HG03520 (cell line): ENCODE measurements at regions not wholly inside any gene's neighbourhood (a gene's known extent, or its start where the extent isn't known, plus 50 kb on each side); places are given as distances from the start of the nearest gene placed in this dataset.

Experiments used
- ATAC-seq: cut with Tn5 transposase; IDR thresholded peaks from one replicate; pipeline ENCODE4 v1.9.1; 2021; ENCODE audit warnings: mild to moderate bottlenecking, moderate library complexity; ENCODE audit not compliant: unreplicated experiment

DNA sequence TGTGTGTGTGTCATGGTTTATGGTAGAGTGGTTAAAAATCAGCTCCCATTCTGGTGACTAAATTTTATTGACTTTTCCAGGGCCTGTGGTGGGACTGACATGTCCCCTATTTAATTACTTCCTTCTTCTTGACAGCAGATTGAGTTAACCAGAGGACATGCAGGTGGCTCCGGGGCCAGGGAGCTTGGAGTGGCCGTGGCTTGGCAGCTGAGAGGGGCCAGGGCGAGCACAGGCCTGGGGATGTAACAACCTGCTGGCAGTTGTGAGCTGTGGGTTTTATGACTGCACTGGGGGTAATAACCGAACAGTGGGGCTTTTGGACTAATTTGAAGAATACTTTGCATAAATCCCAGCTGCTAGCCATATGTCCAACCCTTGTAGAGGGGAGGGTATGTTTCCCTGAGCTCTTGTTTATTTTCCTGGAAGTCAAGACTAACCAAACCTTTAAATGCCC is 186.0 kb downstream of the MID1IP1 start:
- ATAC-seq = no peak

DNA sequence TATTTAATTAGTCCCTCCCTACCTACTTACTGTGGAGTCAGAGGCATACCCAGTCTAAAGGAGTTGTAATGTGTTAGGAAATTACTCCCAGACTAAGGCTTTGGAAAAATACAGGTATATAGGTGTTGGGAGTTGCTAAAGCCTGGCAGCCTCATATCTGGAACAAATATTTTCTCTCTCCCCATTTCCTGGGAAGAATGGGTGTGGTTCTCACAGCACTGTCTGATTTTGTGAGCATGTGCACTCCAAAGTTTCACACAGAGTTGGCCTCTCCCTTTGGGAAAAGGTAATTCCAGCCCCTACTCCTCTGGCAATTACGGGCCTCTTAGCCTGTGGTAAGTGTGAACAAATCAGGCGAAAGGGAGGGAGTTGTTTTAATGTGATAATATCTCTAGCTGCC is 187.0 kb downstream of the MID1IP1 start:
- ATAC-seq = no peak

DNA sequence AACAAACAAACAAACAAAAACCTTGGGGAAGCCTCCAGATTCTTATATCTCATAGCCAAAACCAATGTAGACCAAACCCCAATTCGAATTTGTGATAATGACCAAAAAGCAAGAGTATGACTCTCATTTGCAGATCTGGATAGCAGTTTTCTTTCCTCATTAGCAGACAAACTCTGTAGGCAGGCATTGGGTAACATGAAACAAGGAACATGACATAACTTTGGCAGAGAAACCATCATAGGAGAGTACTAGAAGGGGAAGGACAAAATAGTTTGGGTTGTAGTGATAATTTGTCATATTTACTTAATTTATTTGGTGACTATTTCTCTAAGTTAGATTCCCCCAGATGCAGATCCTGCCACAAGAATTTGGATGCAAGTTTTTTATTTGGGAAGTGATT is 187.8 kb downstream of the MID1IP1 start:
- ATAC-seq = no peak

DNA sequence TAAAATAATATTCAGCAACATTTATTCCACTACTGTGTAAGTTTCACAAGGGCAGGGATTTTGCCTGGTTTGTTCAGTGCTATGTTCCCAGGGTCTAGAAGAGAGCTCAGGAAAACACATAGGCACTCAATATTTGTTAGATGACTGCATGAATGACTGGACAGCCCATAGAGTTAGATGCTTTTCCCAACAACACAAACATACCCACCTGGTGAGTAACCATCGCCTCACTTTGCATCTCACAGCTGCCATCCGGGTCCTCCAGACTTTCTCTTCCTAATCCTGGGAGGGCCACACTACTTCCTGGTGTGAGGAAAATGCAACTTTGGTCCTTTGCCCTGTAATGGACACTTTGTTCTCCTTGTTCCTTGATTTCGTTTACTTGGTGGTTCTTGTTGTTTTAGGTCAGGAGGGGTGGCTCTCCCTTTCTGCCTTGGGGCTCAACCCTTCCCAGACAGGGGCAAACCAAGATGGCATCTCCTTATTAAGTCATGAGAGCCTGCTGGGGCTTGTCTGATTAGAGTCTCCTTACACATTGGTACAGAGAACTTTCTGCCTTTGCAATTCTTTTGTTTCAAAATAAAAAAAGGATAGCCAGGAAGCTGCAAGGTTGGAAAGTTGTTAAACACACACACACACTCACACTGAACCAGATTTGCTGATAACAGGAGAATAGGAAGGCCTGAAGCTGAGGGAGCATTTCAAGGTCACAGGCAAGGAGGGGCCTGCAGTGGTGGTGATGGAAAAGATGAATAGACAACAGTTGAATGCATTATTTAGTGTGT is 190.6 kb downstream of the MID1IP1 start:
- no peak for ATAC-seq

DNA sequence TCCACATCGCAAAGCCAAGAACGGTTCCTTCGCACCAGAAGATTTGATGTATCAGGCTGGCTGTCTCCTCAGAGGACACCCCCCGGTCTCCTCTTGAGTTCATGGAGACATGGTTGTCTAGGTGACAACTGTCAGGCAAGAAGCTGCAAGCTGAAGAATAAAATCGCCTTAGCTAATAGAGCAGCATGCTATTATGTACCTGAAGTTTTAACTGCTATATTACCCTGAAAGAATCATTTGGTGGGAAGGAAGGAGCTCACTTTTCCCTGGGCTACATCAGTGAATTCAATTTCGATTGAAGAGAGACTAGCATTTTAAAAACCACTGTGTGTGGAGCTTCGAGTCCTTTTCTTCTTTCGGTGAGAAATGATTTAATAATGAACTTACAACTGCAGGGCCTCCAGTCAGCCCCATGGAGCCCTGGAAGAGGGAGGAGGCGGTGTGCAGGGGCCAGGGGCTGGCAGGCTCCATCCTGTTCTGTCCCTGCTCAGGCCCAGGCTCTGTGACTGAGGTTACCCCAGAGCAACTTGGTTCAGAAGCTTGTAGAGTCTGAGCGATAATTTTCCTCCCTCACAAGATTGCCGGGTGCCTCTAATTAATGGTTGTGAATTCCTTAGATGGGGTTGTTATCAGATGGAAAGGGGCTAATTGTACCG is 191.3 kb downstream of the MID1IP1 start:
- ATAC-seq = no peak

DNA sequence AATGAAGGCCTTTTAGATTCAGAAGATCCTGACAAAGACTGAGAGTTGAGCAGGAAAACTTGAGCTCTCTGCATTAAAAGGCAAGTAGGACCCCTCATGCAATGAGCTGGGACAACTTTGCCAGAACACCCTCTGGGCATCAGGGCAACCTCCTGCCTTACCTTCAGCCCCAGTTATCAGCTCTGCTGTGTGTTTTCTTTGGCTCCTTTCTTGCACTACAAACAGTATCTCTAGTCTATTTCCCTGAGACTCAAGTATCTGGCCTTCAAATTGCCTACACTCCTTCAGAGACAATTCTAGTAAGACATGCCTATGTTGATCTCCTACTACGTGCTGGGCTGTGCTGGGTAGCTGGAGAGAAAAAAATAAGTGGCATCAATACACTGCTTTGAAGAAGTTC is 192.2 kb downstream of the MID1IP1 start:
- ATAC-seq = no peak

DNA sequence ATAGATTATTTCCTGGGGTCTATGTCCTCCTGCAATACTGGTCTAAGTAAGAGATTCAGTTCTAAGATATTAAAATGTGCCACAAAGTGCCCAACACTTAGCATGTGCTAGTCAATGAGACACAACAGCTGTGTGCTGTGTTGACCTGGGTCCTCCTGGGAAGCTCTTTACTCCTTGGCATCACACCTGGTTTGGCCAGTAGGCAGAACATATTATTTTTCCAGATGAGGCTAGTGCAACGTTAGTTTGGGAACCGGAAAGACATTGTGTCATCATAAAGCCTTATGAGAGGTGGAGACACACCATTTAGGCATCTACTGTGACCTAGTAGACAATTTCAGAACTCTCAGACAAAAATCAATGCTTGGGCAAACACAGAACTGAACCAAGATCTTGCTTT is 197.8 kb downstream of the MID1IP1 start:
- ATAC-seq = no peak

DNA sequence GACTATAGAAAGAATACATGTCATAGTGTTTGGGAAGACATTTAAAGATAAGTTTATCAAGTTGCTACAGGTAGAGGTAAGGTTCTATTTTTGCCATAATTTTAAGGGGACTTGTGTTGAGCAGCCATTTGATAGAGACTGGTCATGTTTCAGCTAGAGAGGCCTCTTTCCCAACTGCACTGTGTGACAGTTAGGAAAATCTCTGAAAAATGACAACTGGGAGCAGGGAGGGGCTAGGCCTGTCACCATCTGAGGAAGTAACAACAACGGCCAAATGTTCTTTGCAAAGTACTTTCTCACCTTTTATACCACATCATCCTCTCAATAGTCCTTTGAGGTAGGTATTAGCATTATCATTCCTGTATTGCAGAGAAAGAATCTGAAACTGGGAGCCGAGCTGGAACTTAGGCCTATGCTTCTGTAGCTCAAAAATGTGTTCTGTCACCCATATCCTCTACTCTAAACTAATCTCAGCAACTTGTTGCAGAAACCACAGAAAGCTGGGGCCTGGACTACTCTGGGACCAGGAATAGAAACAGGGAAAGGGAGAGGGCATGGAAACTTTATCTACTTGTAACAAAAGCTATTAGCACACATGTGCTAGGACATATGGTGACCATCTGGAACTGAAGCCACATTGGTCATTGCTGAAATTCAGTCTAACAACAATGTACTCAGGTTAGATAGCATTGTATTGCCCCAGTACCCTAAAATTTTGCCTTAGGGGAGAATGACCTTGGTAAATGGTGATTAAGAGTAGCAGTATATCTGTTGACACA is 198.9 kb downstream of the MID1IP1 start:
- ATAC-seq = no peak

DNA sequence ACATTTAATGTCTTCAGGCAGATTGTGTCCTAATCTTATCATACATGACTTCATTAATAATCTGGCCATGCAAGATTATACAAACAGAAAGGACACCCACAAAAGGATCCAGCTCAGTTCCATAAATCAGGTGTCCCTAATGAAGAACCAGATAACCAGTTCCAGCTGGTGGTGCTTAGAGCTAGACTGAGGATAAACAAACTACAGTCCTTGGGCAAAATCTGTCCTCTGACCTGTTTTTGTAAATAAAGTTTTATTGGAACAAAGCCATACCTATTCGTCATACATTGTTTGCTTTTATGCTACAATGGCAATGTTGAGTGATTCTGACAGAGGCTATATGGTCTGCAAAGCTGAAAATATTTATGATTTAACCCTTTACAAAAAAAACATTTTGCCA is 199.5 kb downstream of the MID1IP1 start:
- ATAC-seq = no peak

DNA sequence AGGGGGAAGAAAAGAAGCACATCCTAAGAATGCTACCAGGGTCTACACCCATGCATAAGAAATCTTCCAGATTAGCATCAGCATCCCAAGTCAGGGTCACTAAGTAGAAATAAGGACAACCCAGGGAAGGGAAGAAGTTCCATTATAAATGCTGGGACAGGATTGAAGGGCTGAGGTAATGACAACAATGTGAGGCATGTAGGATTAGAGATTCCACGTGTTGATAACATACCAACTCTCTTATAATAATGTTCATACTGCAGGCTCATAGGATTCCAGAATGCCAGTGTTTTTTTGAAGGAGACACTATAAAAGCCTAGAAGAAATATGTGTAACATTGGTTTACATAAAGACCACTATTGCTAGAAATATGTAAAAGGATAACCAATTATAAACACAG is 201.2 kb downstream of the MID1IP1 start:
- no peak for ATAC-seq

DNA sequence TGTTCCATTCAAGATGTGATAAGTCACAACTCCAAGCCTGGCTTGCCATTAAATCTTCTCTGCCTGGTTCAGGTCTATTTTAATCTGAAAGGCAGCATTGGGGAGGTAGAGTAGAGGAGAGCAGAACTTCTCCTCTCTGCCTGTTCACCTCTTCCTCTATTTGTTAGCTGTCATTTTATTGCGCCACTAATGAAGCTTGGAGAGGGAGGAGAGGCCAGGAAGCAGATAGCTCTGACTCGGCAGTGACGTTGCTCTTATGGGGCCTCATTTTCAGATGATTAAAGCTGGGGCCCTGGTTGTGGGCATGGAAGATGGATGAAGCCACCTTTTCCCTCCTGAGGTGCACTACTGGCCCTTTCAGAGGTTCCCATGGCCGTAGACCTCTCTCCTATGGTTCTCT is 207.3 kb downstream of the MID1IP1 start:
- no peak for ATAC-seq

DNA sequence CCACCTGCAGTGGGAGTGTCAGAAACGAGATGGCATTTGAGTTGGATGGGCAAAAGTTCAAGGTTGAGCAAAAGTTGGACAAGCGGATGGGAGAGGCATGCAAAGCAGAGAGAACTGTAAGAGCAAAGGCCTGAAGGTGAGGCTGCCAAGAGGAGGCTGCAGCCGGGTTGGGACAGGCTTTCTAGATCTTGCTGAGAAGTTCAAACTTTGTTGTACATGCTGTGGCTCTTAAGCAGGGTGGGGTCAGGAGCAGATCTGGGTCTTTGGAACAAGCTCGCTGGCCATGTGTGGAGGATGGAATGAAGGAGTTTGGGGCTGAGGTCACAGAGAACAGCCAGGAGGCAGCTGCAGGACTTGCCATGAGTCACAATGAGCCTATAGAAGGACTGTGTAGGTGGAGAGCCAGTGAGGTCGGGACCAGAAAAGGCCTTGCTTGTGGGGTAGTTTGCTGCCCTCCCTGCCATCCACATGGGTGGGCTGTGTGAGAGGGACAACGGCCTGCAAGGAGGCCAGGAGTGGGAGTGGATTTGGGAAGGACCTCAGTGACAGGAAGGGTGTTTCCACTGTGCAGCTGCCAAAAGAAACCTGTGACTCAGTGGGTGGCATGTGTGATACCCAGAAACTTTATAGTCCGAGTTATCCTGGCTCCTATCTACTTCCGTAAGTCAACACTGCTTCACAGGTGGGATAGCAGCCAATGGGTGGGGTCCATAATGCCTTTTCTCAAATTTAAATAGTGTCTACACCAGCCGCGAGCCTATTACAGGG is 210.4 kb downstream of the MID1IP1 start:
- ATAC-seq = no peak

DNA sequence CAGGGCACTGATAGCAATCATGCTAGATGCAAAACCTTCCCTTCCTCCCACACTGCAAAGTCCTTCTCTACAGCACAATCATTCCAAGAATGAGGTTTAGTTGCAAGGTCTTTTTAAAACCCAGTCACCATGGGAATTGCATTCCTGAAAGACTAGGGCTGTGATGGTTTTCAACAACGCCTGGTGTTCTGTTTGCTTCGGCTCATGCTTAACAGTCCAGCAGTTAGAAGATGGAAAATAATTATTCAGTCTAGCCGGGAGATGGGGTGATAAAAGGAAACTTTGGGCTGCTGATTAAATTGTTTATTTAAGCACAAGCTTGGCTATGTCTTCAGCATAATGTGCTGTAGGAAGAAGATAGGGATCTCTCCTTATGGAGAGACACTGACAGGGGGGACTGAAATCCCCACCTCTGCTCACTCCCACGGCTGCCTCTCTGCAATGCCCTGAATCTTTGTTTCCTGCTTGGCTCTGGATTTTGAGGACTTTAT is 211.4 kb downstream of the MID1IP1 start:
- ATAC-seq = no peak

DNA sequence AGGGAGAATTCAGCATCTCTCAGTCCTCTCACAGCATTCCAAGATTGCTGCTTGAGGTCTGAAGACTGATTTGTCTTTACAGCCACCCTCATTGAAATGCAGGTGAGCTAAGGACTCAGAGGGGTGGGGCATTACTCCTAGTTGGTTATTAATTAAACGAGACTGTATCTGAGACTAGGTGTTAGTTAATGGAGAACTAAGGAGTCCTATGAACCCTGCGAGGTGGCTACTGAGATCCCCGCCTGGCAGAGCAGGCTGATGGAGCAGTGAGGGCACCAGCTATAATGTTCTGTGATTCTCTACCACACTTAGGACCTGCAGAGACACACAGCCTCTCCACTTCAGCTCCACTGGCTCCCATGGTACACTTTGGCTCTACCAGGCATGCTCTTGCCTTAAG is 215.3 kb downstream of the MID1IP1 start:
- no peak for ATAC-seq

DNA sequence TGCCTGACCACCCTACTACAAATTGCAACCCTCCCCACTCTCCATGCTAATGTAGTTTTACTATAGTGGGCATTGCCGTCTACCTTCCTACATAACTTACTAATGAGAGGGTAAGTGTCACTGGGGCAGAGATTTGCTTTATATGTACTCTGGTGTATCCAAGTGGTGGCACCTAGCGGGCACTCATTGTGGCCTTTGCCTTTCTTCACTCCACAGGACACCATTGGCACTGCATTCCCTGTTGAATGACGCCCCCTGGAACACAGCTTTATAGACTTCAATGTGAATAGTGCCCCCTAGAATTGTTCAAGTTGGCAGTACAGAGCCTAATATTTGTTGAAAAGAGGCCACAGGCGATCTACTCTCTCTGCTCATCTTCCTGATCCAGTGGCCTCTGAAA is 215.8 kb downstream of the MID1IP1 start:
- no peak for ATAC-seq

DNA sequence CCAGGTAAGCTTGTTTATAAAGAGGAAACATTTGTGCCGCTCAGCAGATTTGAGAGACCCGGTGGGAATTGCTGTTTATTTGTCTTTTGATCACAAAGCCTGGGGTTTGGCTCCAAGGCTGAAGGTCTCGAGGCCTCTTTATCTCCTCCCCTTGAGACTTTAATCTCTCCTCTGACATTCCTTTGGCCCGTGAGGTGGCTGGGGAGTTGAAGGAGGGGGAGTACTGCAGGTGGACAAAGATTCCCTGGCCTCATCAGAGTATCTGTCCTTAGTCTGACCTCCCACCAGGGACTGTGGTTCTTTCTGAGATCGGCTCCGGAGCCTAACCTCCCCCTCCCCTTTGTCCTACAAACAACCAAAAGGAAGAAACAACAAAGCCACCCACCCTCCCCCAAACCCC is 216.5 kb downstream of the MID1IP1 start:
- ATAC-seq = no peak

DNA sequence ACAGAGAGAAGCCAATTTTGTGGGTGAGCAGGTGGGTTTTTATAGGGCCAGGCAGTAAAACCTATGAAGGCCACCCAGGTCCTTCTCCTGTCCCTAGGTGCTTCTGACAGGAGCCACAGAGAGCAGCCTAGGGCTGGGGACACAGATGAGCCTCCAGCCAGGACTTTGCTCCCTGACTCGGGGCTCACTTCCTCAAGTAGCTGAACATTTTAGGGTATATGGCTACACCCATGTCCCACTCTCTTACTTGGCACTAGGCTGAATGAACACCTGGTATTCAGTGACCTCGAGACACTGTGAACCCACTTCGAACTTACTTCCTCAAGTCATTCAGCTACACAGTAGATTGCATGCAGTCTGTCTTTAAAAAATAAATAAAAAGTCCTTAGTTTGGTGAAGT is 217.3 kb downstream of the MID1IP1 start:
- ATAC-seq = no peak

DNA sequence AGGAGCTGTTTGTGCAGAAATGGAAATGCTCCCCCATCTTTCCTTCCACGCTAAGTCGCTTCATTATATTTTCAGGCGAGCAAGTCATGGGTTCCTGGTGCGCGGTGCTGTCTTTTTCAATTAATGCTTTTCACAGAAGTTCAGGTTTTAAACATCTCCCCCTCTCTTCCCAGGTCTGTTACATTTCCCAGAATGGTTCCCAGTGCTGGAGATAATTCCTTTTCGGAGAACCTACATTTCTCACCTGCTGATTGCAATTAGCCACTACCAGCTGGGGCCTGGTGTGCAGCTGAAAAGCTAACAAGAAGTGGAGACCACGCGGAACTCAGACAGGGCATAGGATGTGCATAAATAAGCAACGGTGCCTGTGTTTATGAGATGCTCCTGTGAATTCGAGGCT is 217.8 kb downstream of the MID1IP1 start:
- no peak for ATAC-seq

DNA sequence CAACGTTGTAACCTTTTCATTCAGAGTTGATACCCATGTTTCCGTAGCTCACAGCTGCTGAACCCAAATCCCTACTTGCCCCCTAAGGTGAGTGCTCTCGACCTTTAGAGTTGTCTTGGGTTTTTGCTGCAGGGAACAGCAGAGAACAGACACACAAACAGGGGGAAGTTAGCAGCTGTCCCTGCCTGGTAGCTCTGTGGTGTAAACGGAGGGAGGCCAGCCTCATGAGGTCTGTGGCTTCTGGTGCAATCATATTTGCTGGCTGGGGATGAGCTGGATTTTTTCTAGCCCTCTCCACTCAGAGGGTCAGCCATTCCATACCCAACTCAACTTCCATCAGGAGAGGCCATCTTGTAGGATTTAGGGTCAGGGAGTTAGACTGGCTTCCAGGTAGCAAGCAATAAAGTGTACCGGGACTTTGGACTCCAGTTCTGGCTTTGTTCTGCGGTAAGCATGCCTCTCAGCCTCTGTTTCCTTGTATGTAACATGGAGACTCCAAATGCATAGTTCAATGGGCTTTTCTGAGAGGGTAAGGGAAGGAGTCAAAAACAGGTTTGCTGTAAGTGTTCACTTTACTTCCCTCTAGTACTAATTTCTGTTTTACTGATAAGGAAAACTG is 218.9 kb downstream of the MID1IP1 start:
- ATAC-seq = no peak

DNA sequence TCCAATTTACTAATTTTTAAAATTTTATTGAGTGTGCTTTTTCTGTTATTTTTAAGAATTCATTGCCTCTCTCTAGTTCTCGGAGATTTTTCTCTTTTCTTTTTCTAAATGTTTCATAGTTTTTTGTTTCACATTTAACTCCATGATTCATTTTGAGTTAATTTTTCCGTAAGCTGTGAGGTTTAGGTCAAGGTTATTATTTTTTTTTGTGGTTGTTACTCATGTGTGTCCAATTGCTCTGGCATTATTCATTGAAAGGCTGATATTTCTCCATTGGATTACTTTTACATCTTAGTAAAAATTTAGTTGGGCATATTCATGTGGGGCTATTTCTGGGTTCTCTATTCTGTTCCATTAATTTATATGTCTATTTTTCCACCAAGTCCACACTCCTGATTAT is 220.8 kb downstream of the MID1IP1 start:
- ATAC-seq = no peak

DNA sequence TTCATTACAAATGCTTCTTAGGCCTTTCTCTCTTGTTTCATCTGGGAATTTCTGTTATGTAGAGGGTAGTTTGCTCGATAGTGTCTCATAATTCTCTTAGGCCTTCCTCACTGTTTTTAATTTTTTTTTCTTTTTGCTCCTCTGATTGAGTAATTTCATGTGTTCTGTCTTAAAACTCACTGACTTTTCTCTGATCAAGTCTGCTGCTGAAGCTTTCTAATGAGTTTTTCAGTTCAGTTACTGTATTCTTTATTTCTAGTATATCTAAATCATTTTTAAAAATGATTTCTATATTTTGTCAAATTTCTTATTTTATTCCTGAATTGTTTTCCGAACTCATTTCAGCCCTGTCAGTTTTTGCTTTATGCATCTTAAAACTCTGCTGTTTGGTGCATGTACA is 228.0 kb downstream of the MID1IP1 start:
- ATAC-seq = no peak
